Fibroblast of pulmonary artery (primary cell): ENCODE measurements at regions not wholly inside any gene's neighbourhood (a gene's known extent, or its start where the extent isn't known, plus 50 kb on each side); places are given as distances from the start of the nearest gene placed in this dataset.

Source experiments
- DNase-seq: peaks from one replicate; pipeline ENCODE4 v3.0.0-alpha.2; 2010; ENCODE audit warnings: low read depth
- H3K4me3 ChIP-seq: replicated peaks from 2 replicates; pipeline ENCODE4 v1.5.1; 2011; ENCODE audit warnings: low read depth, mild to moderate bottlenecking, control low read depth, low read length, moderate library complexity
- TF ChIP-seq, protein P1 (sequence below): IDR thresholded peaks from 2 replicates; pipeline ENCODE4 v1.5.1; 2011; ENCODE audit warnings: mild to moderate bottlenecking, control low read depth, low read length, inconsistent platforms; ENCODE audit errors: missing control alignments

- TF ChIP-seq, protein P1, sequence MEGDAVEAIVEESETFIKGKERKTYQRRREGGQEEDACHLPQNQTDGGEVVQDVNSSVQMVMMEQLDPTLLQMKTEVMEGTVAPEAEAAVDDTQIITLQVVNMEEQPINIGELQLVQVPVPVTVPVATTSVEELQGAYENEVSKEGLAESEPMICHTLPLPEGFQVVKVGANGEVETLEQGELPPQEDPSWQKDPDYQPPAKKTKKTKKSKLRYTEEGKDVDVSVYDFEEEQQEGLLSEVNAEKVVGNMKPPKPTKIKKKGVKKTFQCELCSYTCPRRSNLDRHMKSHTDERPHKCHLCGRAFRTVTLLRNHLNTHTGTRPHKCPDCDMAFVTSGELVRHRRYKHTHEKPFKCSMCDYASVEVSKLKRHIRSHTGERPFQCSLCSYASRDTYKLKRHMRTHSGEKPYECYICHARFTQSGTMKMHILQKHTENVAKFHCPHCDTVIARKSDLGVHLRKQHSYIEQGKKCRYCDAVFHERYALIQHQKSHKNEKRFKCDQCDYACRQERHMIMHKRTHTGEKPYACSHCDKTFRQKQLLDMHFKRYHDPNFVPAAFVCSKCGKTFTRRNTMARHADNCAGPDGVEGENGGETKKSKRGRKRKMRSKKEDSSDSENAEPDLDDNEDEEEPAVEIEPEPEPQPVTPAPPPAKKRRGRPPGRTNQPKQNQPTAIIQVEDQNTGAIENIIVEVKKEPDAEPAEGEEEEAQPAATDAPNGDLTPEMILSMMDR: no peak
- peak; percentile 54 for DNase-seq
- no peak overlapping the region for H3K4me3 ChIP-seq
Measured at GRCh38 chr13:58452123-58452623, 820.6 kb downstream of the PCDH17 start.

DNA sequence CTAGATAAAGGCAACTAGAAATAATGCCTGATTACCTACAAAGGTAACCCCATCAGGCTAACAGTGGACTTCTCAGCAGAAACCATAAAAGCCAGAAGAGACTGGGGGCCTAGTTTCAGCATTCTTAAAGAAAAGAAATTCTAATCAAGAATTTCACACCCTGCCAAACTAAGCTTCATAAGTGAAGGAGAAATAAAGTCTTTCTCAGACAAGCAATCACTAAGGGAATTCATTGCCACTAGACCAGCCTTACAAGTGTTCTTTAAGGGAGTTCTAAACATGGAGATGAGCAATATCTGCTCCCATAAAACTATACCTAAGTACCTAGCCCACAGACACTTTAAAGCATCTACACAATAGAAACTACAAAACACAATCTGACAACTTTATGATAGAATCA lies 823.5 kb downstream of the PCDH17 start:
- DNase-seq: no peak
- no peak overlapping the region for H3K4me3 ChIP-seq
- TF ChIP-seq, protein P1: no peak

DNA sequence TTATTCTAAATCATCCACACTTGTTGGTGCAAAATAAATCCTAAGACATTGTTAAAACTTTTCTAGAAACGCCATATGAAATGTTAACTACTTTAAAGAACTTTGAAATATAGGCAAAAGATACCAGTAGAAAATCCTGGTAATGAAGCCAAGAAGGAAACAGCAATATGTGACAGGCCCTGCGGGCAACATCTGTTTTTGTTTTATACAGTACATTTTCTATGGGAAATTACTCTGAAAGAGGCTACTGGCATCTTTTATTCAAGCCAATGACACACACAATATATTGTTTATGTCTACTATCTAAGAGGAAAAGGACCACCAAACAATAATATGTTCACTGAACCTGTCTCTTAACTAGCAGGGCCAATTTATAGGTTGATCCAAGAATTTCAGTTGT lies 829.7 kb downstream of the PCDH17 start:
- TF ChIP-seq, protein P1: no peak
- no peak overlapping the region for H3K4me3 ChIP-seq
- DNase-seq: no peak

DNA sequence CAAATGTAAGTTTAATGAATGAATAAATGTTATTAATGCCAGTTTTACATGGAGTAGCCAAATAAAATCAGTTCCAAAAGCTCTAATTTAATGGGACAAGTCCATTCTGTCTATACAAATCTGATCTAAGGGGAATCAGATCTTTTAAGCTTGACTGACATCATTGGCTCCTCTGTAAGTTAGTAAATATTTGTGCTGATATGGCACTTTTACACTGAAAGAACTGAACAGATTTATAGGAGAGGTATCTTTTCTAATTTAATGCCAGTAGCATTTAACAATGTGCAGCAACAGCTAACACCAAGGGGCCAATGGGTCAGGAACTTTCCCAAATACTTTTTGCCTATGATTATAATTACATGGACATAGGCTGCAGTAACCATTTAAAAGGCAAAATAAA lies 832.3 kb downstream of the PCDH17 start:
- TF ChIP-seq, protein P1: no peak
- DNase-seq: no peak

DNA sequence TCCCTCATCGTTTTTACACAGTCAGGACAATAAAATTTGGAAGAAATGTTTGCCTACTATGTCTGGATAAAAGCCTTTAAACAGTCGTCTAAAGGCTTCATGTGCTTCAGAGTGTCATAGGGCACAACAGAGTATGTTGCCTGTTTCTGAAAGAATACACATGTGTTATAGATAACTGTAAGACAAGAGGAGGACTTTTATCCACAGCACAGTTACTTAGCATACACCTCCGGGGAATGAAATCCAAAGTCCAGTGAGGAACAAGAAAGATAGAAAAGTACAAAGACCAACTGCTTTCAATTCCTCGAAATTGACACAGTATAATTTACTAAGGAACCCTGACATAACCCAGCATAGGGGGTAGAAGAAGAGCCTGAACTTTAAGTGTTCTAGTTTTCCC lies 835.6 kb downstream of the PCDH17 start:
- DNase-seq: no peak
- no peak overlapping the region for H3K4me3 ChIP-seq
- TF ChIP-seq, protein P1: no peak

More for the DNA sequence above, 832.3 kb downstream of the PCDH17 start:
- no peak overlapping the region for H3K4me3 ChIP-seq

GRCh38 chr13:58472483-58472882 lies 840.9 kb downstream of the PCDH17 start:
- peak; percentile 19 for DNase-seq
- no peak overlapping the region for H3K4me3 ChIP-seq
- TF ChIP-seq, protein P1: no peak

GRCh38 chr13:58474581-58474980 lies 843.0 kb downstream of the PCDH17 start:
- DNase-seq: no peak
- TF ChIP-seq, protein P1: no peak
- H3K4me3 ChIP-seq: no peak overlapping the region
